Activated CD4-positive, alpha-beta T cell treated with anti-CD3 and anti-CD28 coated beads, Interleukin-2, amount 10 ng/mL, durations not matched to agents 24 days and 14 days (primary cell): ENCODE measurements at regions not wholly inside any gene's neighbourhood (a gene's known extent, or its start where the extent isn't known, plus 50 kb on each side); places are given as distances from the start of the nearest gene placed in this dataset.
"Not testable (repeated sequence)": the region's sequence is repeated elsewhere in the genome, so short reads cannot be mapped to it uniquely, and the experiment has no call there.

Experiments used
- DNase-seq: peaks from one replicate; pipeline ENCODE4 v3.0.0; 2022
- H3K27ac Mint-ChIP-seq: one replicate; pipeline ENCODE4 v1.8.0; 2022; ENCODE audit warnings: mild to moderate bottlenecking, mixed read lengths
- H3K27me3 Mint-ChIP-seq: one replicate; pipeline ENCODE4 v1.8.0; 2022; ENCODE audit warnings: mixed read lengths
- H3K36me3 Mint-ChIP-seq: one replicate; pipeline ENCODE4 v1.8.0; 2022; ENCODE audit warnings: low read depth, mild to moderate bottlenecking, mixed read lengths
- H3K4me1 Mint-ChIP-seq: one replicate; pipeline ENCODE4 v1.8.0; 2021; ENCODE audit warnings: mixed read lengths
- H3K4me3 Mint-ChIP-seq: one replicate; pipeline ENCODE4 v1.8.0; 2022; ENCODE audit warnings: mild to moderate bottlenecking, moderate library complexity, mixed read lengths
- H3K9me3 Mint-ChIP-seq: one replicate; pipeline ENCODE4 v1.8.0; 2021; ENCODE audit warnings: mixed read lengths
- intact Hi-C: fragments of 100-400 bp; cut with micrococcal nuclease; formaldehyde crosslinking; loops from one replicate; pipeline ENCODE4 v1.15.1; 2023

- intact Hi-C loops: no loop called here
Measured at GRCh38 chrX:53767544-53767943, 81.0 kb upstream of the HUWE1 start.

DNA sequence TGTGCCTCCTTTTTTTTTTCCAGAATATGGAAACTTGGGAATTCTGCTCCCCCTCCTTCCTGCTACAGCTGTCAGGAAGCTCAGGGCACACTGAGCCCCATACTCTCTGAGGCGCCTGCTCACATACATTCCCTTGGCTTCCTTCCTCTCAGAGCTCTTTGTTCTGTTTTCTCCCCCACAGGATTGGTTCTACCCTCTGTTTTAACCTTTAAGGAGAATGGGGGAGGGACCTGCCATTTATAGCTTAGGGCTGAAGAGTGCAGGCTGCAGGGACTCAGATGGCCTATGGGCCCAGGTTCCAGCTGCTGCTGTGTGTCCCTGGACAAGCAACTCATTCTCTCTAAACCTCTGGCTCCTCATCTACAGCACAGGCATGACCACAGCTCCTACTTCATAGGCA lies 70.7 kb upstream of the HUWE1 start:
- intact Hi-C loops: loop anchor here (10.0 kb wide), 1 partner anchor 78 kb away; no protein-coding TSS in a partner anchor
- H3K27me3 Mint-ChIP-seq, H3K4me3 Mint-ChIP-seq, H3K36me3 Mint-ChIP-seq, H3K4me1 Mint-ChIP-seq, H3K9me3 Mint-ChIP-seq, H3K27ac Mint-ChIP-seq, DNase-seq: not testable (repeated sequence)

More at GRCh38 chrX:53767544-53767943, 81.0 kb upstream of the HUWE1 start:
- Mint-ChIP-seq H3K36me3 (peaks cover 2% of the 10 kb centered on the region), H3K27me3 (no peaks in the 10 kb centered on the region), H3K27ac (no peak overlapping the region), H3K9me3 (peaks cover 9% of the 10 kb centered on the region), H3K4me1 (peaks cover 8% of the 10 kb centered on the region), H3K4me3 (no peak overlapping the region)
- DNase-seq: no peak

- no peak for DNase-seq
- Mint-ChIP-seq H3K36me3 (peaks cover 1% of the 10 kb centered on the region), H3K4me1 (no peaks in the 10 kb centered on the region), H3K27ac (no peak overlapping the region), H3K4me3 (no peak overlapping the region), H3K9me3 (no peaks in the 10 kb centered on the region), H3K27me3 (no peaks in the 10 kb centered on the region)
- intact Hi-C loops: no loop called here
Measured at GRCh38 chrX:53746718-53747117, 60.2 kb upstream of the HUWE1 start.

GRCh38 chrX:53743244-53743643 lies 56.7 kb upstream of the HUWE1 start:
- peaks cover 6% of the 10 kb centered on the region for H3K4me1 Mint-ChIP-seq
- H3K27me3 Mint-ChIP-seq: no peaks in the 10 kb centered on the region
- DNase-seq: no peak
- H3K27ac Mint-ChIP-seq: no peak overlapping the region
- H3K9me3 Mint-ChIP-seq: peaks cover 4% of the 10 kb centered on the region
- intact Hi-C loops: no loop called here
- no peak overlapping the region for H3K4me3 Mint-ChIP-seq
- peaks cover 4% of the 10 kb centered on the region for H3K36me3 Mint-ChIP-seq

GRCh38 chrX:53738370-53738906 lies 51.9 kb upstream of the HUWE1 start:
- Mint-ChIP-seq H3K27me3 (no peaks in the 10 kb centered on the region), H3K9me3 (peaks cover 10% of the 10 kb centered on the region), H3K4me3 (no peak overlapping the region), H3K4me1 (peaks cover 24% of the 10 kb centered on the region), H3K27ac (peak overlapping the region; percentile 68), H3K36me3 (peaks cover 22% of the 10 kb centered on the region)
- intact Hi-C loops: no loop called here
- DNase-seq: no peak
